OCI-LY1 (cell line): ENCODE measurements at regions not wholly inside any gene's neighbourhood (a gene's known extent, or its start where the extent isn't known, plus 50 kb on each side); places are given as distances from the start of the nearest gene placed in this dataset.

Source experiments
- EZH2 ChIP-seq: fragments of 200-600 bp; sonication (generic), shearing (Covaris generic); IDR thresholded peaks from 2 replicates; pipeline ENCODE4 v1.8.0; 2017; ENCODE audit warnings: borderline replicate concordance, mixed run types, mild to moderate bottlenecking, antibody characterized with exemption, low read length, moderate library complexity, mixed read lengths
- TF ChIP-seq, protein P1 (sequence below): fragments of 200-600 bp; sonication (generic), shearing (Covaris generic); IDR thresholded peaks from 2 replicates; pipeline ENCODE4 v1.5.1; 2017; ENCODE audit warnings: mild to moderate bottlenecking, antibody characterized with exemption, low read length, moderate library complexity, mixed read lengths

- TF ChIP-seq, protein P1, sequence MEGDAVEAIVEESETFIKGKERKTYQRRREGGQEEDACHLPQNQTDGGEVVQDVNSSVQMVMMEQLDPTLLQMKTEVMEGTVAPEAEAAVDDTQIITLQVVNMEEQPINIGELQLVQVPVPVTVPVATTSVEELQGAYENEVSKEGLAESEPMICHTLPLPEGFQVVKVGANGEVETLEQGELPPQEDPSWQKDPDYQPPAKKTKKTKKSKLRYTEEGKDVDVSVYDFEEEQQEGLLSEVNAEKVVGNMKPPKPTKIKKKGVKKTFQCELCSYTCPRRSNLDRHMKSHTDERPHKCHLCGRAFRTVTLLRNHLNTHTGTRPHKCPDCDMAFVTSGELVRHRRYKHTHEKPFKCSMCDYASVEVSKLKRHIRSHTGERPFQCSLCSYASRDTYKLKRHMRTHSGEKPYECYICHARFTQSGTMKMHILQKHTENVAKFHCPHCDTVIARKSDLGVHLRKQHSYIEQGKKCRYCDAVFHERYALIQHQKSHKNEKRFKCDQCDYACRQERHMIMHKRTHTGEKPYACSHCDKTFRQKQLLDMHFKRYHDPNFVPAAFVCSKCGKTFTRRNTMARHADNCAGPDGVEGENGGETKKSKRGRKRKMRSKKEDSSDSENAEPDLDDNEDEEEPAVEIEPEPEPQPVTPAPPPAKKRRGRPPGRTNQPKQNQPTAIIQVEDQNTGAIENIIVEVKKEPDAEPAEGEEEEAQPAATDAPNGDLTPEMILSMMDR = no peak
- no peak for TF ChIP-seq EZH2
Measured at GRCh38 chr14:25522926-25523325, 473.0 kb upstream of the STXBP6 start.
